Activated CD8-positive, alpha-beta T cell treated with anti-CD3 and anti-CD28 coated beads for 36 hours (primary cell): ENCODE measurements at regions not wholly inside any gene's neighbourhood (a gene's known extent, or its start where the extent isn't known, plus 50 kb on each side); places are given as distances from the start of the nearest gene placed in this dataset.

ENCODE experiments used
- ATAC-seq: fragments of 200-7000 bp; cut with Tn5 transposase; one replicate; pipeline ENCODE4 v1.10.0; 2021; ENCODE audit warnings: mild to moderate bottlenecking, moderate library complexity
- CTCF ChIA-PET: fragments of 350-600 bp; sonication (Branson Sonifier 250); formaldehyde crosslinking; loops from one replicate; lab custom pipeline; 2021; ENCODE audit warnings: antibody characterized with exemption; lab: Charles Lee
- POLR2A ChIA-PET: fragments of 350-600 bp; sonication (Branson Sonifier 250); formaldehyde crosslinking; loops from one replicate; lab custom pipeline; 2021; ENCODE audit warnings: antibody characterized with exemption; lab: Charles Lee
- DNase-seq: peaks from one replicate; pipeline ENCODE4 v3.0.0-alpha.2; 2020
- H3K27ac Mint-ChIP-seq: one replicate; pipeline ENCODE4 v1.8.0; 2021; ENCODE audit warnings: mild to moderate bottlenecking, mixed read lengths
- H3K27me3 Mint-ChIP-seq: one replicate; pipeline ENCODE4 v1.8.0; 2021; ENCODE audit warnings: mixed read lengths
- H3K36me3 Mint-ChIP-seq: one replicate; pipeline ENCODE4 v1.8.0; 2021; ENCODE audit warnings: low read depth, mixed read lengths
- H3K4me1 Mint-ChIP-seq: one replicate; pipeline ENCODE4 v1.8.0; 2021; ENCODE audit warnings: low read depth, mixed read lengths
- H3K4me3 Mint-ChIP-seq: one replicate; pipeline ENCODE4 v1.8.0; 2021; ENCODE audit warnings: mild to moderate bottlenecking, moderate library complexity, mixed read lengths
- H3K9me3 Mint-ChIP-seq: one replicate; pipeline ENCODE4 v1.8.0; 2021; ENCODE audit warnings: mixed read lengths
- intact Hi-C: fragments of 100-400 bp; cut with micrococcal nuclease; formaldehyde crosslinking; loops from one replicate; pipeline ENCODE4 v1.10.0; 2022
- TF ChIP-seq, protein P1 (sequence below): fragments of 200-600 bp; IDR thresholded peaks from one replicate; pipeline ENCODE4 v1.8.0; 2022; ENCODE audit warnings: antibody characterized with exemption, mild to moderate bottlenecking

DNA sequence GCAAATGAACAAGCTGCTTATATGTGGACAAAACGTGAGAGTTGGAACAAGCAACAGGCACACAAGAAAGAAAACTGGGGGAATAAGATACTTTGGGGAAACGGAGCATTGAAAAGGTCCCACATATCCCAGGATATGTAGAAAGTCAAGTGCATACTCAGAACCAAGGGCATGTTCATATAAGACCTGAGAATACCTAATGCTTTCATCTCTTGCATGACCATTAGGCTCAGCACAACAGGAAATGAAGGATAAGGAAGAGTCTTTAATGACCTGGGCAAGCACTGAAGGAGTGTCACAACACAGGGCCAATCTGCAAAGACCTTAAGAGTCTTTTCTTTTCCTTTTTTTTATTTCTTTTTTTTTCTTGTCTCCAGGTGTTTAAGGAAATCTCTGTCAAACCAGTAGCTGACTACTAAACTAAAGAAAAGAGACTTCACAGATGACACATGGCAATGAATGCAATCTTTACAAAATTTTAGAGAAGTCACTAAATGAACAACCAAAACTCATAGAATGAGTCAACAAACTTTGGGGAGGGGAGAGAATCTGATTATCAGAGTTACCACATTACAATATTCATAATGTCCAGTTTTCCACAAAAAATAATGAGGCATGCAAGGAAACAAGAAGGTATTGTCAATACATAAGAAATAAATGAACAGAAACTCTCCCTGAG, 67.9 kb upstream of the STK26 start:
- ChIA-PET CTCF (no interaction called here), POLR2A (no interaction called here)
- H3K4me3 Mint-ChIP-seq = no peak overlapping the region
- TF ChIP-seq, protein P1, sequence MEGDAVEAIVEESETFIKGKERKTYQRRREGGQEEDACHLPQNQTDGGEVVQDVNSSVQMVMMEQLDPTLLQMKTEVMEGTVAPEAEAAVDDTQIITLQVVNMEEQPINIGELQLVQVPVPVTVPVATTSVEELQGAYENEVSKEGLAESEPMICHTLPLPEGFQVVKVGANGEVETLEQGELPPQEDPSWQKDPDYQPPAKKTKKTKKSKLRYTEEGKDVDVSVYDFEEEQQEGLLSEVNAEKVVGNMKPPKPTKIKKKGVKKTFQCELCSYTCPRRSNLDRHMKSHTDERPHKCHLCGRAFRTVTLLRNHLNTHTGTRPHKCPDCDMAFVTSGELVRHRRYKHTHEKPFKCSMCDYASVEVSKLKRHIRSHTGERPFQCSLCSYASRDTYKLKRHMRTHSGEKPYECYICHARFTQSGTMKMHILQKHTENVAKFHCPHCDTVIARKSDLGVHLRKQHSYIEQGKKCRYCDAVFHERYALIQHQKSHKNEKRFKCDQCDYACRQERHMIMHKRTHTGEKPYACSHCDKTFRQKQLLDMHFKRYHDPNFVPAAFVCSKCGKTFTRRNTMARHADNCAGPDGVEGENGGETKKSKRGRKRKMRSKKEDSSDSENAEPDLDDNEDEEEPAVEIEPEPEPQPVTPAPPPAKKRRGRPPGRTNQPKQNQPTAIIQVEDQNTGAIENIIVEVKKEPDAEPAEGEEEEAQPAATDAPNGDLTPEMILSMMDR = no peak
- no peaks in the 10 kb centered on the region for H3K4me1 Mint-ChIP-seq
- no peaks in the 10 kb centered on the region for H3K9me3 Mint-ChIP-seq
- ATAC-seq (no peak), DNase-seq (no peak)
- no peaks in the 10 kb centered on the region for H3K27me3 Mint-ChIP-seq
- H3K27ac Mint-ChIP-seq = no peak overlapping the region
- H3K36me3 Mint-ChIP-seq = no peaks in the 10 kb centered on the region
- intact Hi-C loops = no loop called here

DNA sequence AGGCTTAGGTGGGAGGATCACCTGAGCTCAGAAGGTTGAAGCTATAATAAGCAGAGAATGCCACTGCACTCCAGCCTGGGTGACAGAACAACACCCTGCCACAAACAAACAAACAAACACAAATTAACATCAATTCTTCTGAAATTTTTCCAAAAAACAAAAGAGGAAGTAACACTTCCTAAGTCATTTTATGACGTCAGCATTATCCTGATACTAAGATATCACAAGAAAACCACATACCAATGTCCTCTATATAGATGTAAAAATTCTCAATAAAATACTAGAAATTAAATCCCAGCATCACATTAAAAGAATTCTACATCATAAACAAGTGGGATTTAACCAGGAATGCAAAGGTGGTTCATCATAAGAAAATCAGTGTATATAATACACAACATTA, 64.4 kb upstream of the STK26 start:
- Mint-ChIP-seq H3K27me3 (no peaks in the 10 kb centered on the region), H3K36me3 (peaks cover 1% of the 10 kb centered on the region), H3K9me3 (peaks cover 3% of the 10 kb centered on the region), H3K4me3 (no peak overlapping the region), H3K27ac (no peak overlapping the region), H3K4me1 (no peaks in the 10 kb centered on the region)
- intact Hi-C loops = no loop called here
- TF ChIP-seq, protein P1 = no peak
- DNase-seq = no peak
- ATAC-seq = no peak
- ChIA-PET CTCF (no interaction called here), POLR2A (no interaction called here)

GRCh38 chrX:131970347-131970746, 52.8 kb upstream of the STK26 start:
- ATAC-seq (no peak), DNase-seq (no peak)
- POLR2A ChIA-PET = interaction anchor here (1.4 kb wide), 1 partner anchor 14 kb away, joined by 4 read pairs; no protein-coding TSS in a partner anchor
- H3K4me3 Mint-ChIP-seq = peak overlapping the region; percentile 31
- no peaks in the 10 kb centered on the region for H3K36me3 Mint-ChIP-seq
- CTCF ChIA-PET = no interaction called here
- TF ChIP-seq, protein P1 = no peak
- peak overlapping the region; percentile 83 for H3K27ac Mint-ChIP-seq
- no peaks in the 10 kb centered on the region for H3K9me3 Mint-ChIP-seq
- intact Hi-C loops = no loop called here
- peaks cover 7% of the 10 kb centered on the region for H3K4me1 Mint-ChIP-seq
- no peaks in the 10 kb centered on the region for H3K27me3 Mint-ChIP-seq
